Caco-2 (cell line): ENCODE measurements at regions not wholly inside any gene's neighbourhood (a gene's known extent, or its start where the extent isn't known, plus 50 kb on each side); places are given as distances from the start of the nearest gene placed in this dataset.

ENCODE experiments used
- BruUV-seq: library from RNA; stranded (reverse); fragments of 400-500 nt; replicated peaks from 2 replicates; lab custom pipeline; 2021; lab: Mats Ljungman, UMichigan
- CTCF ChIA-PET: fragments of 300-600 bp; sonication (Branson Sonifier 250); formaldehyde crosslinking; loops from one replicate; lab custom pipeline; 2022; ENCODE audit warnings: antibody characterized with exemption; lab: Charles Lee
- POLR2A ChIA-PET: fragments of 300-600 bp; sonication (Branson Sonifier 250); formaldehyde crosslinking; loops from one replicate; lab custom pipeline; 2022; ENCODE audit warnings: antibody characterized with exemption; lab: Charles Lee
- DNase-seq, 2 experiments: peaks; one replicate each; pipeline versions ENCODE4 v3.0.0 to v3.0.0-alpha.2; 2020 to 2022
- H3K27me3 ChIP-seq: replicated peaks from 2 replicates; pipeline ENCODE4 v1.6.0; 2011; ENCODE audit warnings: low read length; ENCODE audit not compliant: control insufficient read depth, insufficient read depth
- H3K36me3 ChIP-seq: 2 replicates; pipeline ENCODE4 v1.5.1; 2011; ENCODE audit warnings: low read length; ENCODE audit not compliant: control insufficient read depth, insufficient read depth
- H3K4me1 ChIP-seq: fragments of 250-450 bp; sonication (Bioruptor Pico); 2 replicates; pipeline ENCODE4 v1.5.1; 2020; ENCODE audit warnings: mild to moderate bottlenecking
- H3K4me3 ChIP-seq: 2 replicates; pipeline ENCODE4 v1.5.1; 2011; ENCODE audit warnings: low read depth, mild to moderate bottlenecking, control low read depth, low read length
- H3K9me3 ChIP-seq: fragments of 250-450 bp; sonication (Bioruptor Pico); 2 replicates; pipeline ENCODE4 v1.5.1; 2020; ENCODE audit warnings: mild to moderate bottlenecking, moderate library complexity
- H3K27ac Mint-ChIP-seq: one replicate; pipeline ENCODE4 v1.8.0; 2022; ENCODE audit warnings: mixed read lengths; ENCODE audit not compliant: unreplicated experiment
- H3K27me3 Mint-ChIP-seq: one replicate; pipeline ENCODE4 v1.8.0; 2022; ENCODE audit warnings: mixed read lengths; ENCODE audit not compliant: insufficient read depth, unreplicated experiment
- H3K36me3 Mint-ChIP-seq: one replicate; pipeline ENCODE4 v1.8.0; 2022; ENCODE audit warnings: mild to moderate bottlenecking, mixed read lengths; ENCODE audit not compliant: insufficient read depth, unreplicated experiment
- H3K4me1 Mint-ChIP-seq: one replicate; pipeline ENCODE4 v1.8.0; 2022; ENCODE audit warnings: low read depth, mixed read lengths; ENCODE audit not compliant: unreplicated experiment
- H3K4me3 Mint-ChIP-seq: one replicate; pipeline ENCODE4 v1.8.0; 2022; ENCODE audit warnings: mild to moderate bottlenecking, moderate library complexity, mixed read lengths; ENCODE audit not compliant: unreplicated experiment
- H3K9me3 Mint-ChIP-seq: one replicate; pipeline ENCODE4 v1.8.0; 2022; ENCODE audit warnings: mixed read lengths; ENCODE audit not compliant: unreplicated experiment
- CTCF ChIP-seq, 2 experiments: fragments of 200-600 bp in 1 of 2; IDR thresholded peaks; 1 replicate in 1 of 2; 2 replicates in 1 of 2; pipeline versions ENCODE4 v1.5.1 to v1.8.0; 2011 to 2022; ENCODE audit warnings: antibody characterized with exemption in 1 of 2, control low read depth in 1 of 2, inconsistent platforms in 1 of 2, low read depth in 1 of 2, low read length in 1 of 2, mild to moderate bottlenecking in 1 of 2, moderate library complexity in 1 of 2; ENCODE audit not compliant: insufficient read depth in 1 of 2, severe bottlenecking in 1 of 2, unreplicated experiment in 1 of 2
- intact Hi-C: fragments of 100-400 bp; cut with micrococcal nuclease; formaldehyde crosslinking; loops from one replicate; pipeline ENCODE4 v1.10.0; 2022; ENCODE audit not compliant: unreplicated experiment

GRCh38 chr10:128892005-128892404 lies 575.0 kb upstream of the MGMT start:
- POLR2A ChIA-PET, result no interaction called here

GRCh38 chr10:128894641-128895040 lies 572.4 kb upstream of the MGMT start:
- H3K27me3 ChIP-seq, result 0 out of 2 replicates have a peak, but pooled peaks cover 1% of the 10 kb centered on the region
- BruUV-seq, result no TSS peak
- intact Hi-C loops, result no loop called here
- Mint-ChIP-seq H3K27me3 (peaks cover 10% of the 10 kb centered on the region), H3K27ac (no peak overlapping the region), H3K9me3 (no peaks in the 10 kb centered on the region), H3K4me3 (no peak overlapping the region), H3K4me1 (no peaks in the 10 kb centered on the region), H3K36me3 (no peaks in the 10 kb centered on the region)
- TF ChIP-seq CTCF (IDR thresholded peaks at IDR 0.05; ENCODE audit: insufficient read depth in 1 of 2, low read depth in 1 of 2, low read length in 1 of 2, severe bottlenecking in 1 of 2, unreplicated experiment in 1 of 2), result no peak
- DNase-seq, result no peak
- no peaks in the 10 kb centered on the region for H3K36me3 ChIP-seq
- POLR2A ChIA-PET, result no interaction called here
- H3K4me3 ChIP-seq, result no peak overlapping the region
- CTCF ChIA-PET, result no interaction called here
- H3K4me1 ChIP-seq, result no peaks in the 10 kb centered on the region
- no peaks in the 10 kb centered on the region for H3K9me3 ChIP-seq

More at GRCh38 chr10:128892005-128892404, 575.0 kb upstream of the MGMT start:
- Histone ChIP-seq H3K4me3 (no peak overlapping the region), H3K27me3 (no peaks in the 10 kb centered on the region), H3K4me1 (no peaks in the 10 kb centered on the region), H3K9me3 (no peaks in the 10 kb centered on the region), H3K36me3 (no peaks in the 10 kb centered on the region)
- CTCF ChIA-PET, result no interaction called here
- H3K4me3 Mint-ChIP-seq, result no peak overlapping the region
- intact Hi-C loops, result no loop called here
- no peaks in the 10 kb centered on the region for H3K4me1 Mint-ChIP-seq
- peaks cover 8% of the 10 kb centered on the region for H3K27me3 Mint-ChIP-seq
- no peak for TF ChIP-seq CTCF (IDR thresholded peaks at IDR 0.05; ENCODE audit: insufficient read depth in 1 of 2, low read depth in 1 of 2, low read length in 1 of 2, severe bottlenecking in 1 of 2, unreplicated experiment in 1 of 2)
- no TSS peak for BruUV-seq
- DNase-seq, result no peak
- H3K36me3 Mint-ChIP-seq, result no peaks in the 10 kb centered on the region
- H3K9me3 Mint-ChIP-seq, result no peaks in the 10 kb centered on the region
- H3K27ac Mint-ChIP-seq, result no peak overlapping the region

GRCh38 chr10:128895473-128895872 lies 571.6 kb upstream of the MGMT start:
- CTCF ChIA-PET, result no interaction called here
- Histone ChIP-seq H3K9me3 (no peaks in the 10 kb centered on the region), H3K36me3 (no peaks in the 10 kb centered on the region), H3K4me1 (no peaks in the 10 kb centered on the region), H3K4me3 (no peak overlapping the region), H3K27me3 (0 out of 2 replicates have a peak, but pooled peaks cover 1% of the 10 kb centered on the region)
- no peaks in the 10 kb centered on the region for H3K4me1 Mint-ChIP-seq
- intact Hi-C loops, result no loop called here
- H3K4me3 Mint-ChIP-seq, result no peak overlapping the region
- BruUV-seq, result no TSS peak
- H3K9me3 Mint-ChIP-seq, result no peaks in the 10 kb centered on the region
- no peak for DNase-seq
- POLR2A ChIA-PET, result no interaction called here
- no peak overlapping the region for H3K27ac Mint-ChIP-seq
- TF ChIP-seq CTCF (IDR thresholded peaks at IDR 0.05; ENCODE audit: insufficient read depth in 1 of 2, low read depth in 1 of 2, low read length in 1 of 2, severe bottlenecking in 1 of 2, unreplicated experiment in 1 of 2), result no peak
- H3K36me3 Mint-ChIP-seq, result no peaks in the 10 kb centered on the region
- H3K27me3 Mint-ChIP-seq, result peaks cover 10% of the 10 kb centered on the region
